Fibroblast of skin of right biceps (primary cell): ENCODE measurements at regions not wholly inside any gene's neighbourhood (a gene's known extent, or its start where the extent isn't known, plus 50 kb on each side); places are given as distances from the start of the nearest gene placed in this dataset.

ENCODE experiments used
- DNase-seq: peaks from one replicate; pipeline ENCODE4 v3.0.0-alpha.2; 2013

DNA sequence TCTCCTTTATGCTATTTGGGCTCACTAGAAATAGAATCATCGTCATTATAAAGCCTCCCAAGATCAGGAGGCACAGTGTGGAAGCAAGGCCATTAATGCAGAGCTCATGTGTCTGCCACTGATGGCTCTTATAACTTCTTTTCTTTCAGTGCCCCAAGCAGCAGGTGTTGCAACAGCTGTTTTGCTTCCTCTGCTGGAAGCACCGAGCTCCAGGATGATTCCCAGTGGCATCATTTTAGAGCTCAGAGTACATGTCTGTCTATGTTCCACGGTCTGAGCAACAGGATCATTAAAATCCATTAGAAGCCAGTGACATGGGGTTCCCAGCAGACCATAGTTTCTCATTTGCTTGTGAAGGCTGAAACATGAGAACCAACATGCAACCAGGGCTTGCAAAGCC is 803.0 kb upstream of the FAT3 start:
- DNase-seq = no peak

DNA sequence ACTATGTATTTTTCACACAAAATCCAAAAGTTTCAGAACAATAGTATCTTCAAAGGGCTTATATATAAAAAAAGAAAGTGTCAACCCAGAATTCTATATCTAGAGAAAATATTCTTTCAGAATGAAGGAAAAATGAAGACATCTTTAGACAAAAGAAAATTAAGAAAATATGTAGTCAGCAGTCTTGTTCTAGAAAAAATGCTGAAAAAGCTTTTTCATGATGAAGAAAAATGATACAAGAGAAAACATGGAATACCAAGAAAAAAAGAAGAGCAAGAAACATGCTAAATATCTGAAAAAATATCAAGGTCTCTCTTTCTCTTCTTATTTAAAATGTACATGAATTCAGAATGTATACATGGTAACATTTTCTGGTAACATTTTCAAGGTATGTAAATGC is 816.8 kb upstream of the FAT3 start:
- no peak for DNase-seq

DNA sequence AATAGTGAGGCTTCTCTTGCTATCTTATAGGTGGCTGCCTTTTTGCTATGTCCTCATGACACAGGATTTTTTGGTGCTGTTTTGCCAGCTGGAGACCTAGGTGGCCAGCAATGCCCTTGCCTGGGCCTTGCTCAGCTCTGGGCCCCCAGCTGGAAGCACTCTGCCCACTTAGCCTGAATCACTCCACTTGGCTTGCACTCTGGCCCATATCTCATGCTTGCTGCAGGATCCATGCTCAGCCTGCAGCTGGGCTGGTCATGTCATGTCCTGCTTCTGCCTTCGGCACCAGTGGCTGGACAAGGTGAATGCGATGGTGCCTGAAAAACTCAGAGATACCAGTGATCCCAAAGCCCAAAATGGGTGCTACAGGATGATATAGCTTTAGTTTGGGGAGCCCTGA is 818.6 kb upstream of the FAT3 start:
- no peak for DNase-seq

DNA sequence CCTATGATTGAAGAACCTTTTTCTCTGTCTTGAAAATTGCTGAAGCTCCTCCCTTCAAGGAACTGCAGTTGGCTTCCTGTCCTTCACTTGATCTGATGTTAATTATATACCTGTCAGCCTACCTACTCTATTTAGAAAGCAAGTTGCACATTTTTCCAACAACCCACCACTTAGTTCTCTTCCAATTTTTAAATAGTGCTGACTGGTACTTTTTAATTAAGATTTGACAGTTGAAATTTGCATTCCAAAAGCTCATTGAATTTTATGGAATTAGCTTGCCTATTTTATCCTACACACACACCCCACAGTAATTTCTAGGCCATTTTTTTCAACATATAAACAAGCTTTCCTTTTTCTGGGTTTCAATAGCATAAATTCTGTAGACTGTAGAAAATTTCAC is 820.3 kb upstream of the FAT3 start:
- no peak for DNase-seq

DNA sequence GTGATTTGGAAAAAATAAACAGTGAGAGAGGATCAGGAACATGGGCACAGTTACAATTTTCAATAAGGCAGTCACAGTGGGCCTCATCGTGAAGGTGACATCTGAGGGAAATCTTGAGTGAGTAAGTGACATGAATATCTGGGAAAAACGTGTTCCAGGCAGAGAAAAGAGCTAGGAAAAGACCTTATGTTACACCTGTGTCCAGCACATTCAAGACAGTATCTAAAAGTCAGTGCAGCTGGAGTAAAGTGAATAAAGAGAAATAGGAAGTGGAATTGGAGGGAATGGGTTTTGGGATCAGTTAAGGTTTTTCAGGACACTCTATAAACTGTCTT is 827.5 kb upstream of the FAT3 start:
- no peak for DNase-seq

DNA sequence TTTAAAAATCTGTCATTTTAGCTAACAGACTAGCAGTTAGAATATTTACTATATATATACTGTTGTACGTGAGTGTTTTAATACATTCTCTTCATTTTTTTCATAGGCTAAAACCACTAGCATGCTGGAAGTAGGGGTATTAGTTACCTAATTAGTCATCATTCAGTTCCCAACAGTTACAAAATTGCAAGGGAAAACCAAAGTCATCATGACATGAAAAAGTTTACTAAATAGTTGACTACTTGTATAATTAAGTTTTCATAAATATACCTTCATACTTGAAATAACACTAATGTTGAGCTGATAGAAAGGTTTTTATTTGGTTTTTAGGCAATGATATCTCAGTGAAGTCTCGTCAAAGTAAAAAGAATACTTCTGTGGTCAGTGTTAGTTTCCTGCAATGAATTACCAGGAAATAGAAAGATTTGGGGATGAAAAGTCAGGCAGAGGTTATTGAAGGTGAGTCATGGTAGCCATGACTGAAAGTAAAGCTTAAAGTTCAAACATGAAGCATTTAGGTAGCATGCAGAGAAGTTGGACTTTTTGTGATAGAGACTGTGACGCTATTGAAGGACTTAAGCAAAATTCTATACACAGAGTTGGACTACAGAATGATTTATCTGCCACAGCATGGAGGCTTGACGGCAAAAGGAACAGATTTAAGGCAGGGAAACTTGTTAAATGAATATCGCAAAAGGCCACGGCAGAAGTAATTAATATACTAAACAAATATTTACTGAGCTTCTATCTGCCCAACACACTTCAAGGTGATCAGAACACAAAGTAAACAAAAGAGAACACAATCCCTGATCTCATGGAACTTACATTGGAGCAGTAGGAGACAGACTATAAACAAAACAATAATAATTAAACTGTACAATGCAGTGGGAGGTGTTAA is 828.1 kb upstream of the FAT3 start:
- peak; percentile 61 for DNase-seq

DNA sequence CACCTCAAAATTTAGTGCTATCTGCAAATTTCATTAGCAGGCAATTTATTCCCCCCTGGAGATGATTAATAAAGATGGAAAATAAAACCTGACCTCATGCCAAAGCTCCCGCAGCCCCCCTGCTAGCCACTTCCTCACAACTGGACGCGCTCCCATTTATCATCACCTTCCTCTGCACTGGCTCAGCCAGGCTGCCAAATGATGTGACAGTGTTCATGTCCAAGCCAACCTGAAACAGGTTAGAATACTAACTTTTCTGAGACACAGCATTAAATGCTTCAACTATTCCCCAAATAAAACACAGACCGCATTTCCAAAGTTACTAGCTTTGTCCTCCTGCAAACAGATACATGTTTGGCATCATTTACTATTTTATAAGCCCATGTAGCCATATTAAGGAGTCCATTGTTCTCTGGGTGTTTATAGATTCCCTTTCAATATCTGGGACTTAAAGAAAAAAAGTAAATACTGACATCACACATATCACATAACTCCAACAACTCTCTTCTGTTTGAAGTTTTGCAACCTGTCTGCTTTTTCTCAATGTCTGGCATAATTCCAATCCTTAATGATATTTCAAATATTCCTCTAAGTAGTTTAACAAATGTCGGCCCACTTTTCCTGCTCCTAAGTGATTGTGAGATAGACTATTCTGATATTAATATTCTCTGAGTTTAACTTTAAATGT is 829.7 kb upstream of the FAT3 start:
- DNase-seq = no peak

DNA sequence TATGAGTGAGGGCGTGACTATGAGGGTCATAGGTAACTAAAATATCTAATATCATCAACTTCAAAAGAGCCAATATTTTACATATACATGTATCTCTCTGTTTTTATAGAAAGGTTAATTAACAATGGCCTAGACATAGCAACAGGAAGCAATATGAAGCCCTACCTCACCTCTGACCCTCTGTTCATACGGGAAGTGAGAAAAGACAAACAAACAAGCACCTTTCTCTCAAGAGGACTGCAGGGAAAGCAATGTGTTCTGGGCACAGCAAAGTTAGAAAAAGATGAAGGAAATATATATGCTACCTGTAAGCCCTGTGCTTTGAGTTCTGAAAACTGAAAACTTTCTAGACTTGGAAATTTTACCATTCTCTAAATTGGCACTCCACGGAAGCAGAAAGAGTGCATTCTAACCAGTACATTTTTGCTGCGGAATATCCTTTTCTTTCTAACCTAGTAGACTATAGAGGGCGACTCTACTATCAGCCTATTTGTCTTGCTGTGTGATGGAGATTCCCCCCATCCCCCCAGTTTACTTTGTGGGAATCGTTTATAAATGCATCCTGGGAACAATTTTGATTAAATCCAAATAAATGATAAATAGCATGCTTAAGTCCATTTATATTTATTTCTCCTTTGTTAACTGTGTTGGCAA is 830.4 kb upstream of the FAT3 start:
- no peak for DNase-seq

DNA sequence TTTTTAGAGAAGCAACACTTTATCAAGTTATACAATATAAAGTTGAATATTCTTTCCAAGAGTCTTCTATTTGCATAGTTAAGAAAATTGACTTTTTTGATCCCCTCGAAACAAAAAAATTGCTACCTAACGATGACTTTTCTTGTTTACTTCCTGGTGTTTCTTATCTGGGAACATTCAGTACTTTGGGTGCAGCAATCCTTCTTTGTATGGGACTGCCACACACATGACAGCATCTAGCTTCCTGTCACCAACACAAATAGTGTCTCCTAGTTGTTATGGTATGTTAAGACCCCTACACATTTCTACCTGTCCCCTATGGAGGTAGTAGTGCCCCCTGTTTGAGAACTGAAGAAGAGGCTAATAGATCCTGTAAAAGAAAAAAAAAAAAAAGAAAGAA is 841.7 kb upstream of the FAT3 start:
- DNase-seq = no peak

DNA sequence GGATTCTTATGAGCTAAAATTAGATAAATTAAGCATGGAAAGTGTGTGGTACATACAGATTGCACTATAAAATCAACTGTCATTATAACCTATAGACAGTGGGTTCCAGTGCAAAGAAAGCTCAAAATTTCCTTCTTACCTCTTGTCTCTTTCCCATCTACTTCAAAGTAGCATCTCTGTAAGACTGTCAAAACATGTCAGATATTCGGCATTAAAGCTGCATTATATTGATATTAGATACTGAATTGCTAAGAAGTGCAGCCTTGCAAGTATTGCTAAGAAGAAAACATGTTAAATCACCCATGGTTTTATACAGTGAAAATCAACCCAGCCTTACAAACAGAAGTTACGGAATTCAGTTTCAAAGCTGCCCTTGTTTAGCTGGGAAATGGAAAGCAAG is 849.8 kb upstream of the FAT3 start:
- DNase-seq = no peak

DNA sequence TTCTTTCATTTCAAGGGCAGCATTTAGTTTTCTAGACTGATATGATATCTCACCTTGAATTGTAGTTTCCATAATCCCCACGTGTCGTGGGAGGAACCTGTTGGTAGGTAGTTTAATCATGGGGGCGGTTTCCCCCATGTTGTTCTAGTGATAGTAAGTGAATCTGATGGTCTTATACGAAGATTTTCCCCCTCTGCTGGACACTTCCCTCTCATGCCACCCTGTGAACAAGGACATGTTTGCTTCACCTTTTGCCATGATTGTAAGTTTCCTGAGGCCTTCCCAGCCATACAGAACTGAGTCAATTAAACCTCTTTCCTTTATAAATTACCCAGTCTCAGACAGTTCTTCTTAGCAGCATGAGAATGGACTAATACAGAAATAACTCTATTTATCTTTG is 851.1 kb upstream of the FAT3 start:
- DNase-seq = peak; percentile 1

DNA sequence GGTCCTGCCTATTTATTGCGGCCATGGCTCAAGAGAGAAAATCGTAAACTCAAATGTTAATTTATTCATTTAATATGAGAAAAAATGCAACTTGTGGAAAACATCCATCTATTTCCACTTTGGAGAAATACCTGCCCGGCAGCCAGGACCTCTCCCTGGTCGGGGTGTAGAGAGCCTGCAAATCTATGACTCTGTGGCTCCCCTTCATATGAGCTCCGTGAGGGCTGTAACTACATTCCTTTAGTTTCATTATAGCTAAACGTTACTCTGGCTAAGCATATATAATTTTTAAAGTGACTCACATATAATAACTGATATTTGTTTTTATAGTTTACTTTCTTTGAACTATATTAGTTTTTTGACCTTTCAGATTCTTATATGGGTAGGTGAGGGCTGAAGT is 857.8 kb upstream of the FAT3 start:
- DNase-seq = no peak

DNA sequence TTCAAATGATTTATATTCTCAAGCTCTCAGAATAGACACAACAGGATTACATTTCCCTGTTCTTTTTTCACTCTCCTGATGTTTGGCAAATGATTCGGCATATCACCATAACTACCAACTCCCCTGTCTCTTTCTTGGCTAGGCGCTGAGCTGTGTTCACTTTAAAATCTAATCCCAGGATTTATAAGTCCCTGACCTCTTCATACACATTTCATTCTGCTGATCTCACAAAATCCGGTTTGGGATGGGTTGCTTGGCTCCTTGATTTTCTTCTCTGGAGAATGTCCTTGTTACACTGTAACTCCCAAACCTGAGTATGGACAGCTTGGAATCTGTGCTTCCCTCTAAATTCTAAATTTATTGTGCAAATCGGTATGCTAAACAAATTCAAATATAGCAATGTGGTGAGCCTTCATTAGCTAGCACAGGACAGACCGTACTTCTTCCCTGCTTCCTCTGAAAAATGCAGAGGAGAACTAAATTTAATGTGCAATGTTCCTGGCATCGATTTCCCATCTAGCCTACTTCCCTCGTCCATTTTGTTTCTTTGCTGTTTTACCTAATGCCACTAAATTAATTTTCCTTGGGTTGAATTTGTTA is 858.5 kb upstream of the FAT3 start:
- DNase-seq = no peak

DNA sequence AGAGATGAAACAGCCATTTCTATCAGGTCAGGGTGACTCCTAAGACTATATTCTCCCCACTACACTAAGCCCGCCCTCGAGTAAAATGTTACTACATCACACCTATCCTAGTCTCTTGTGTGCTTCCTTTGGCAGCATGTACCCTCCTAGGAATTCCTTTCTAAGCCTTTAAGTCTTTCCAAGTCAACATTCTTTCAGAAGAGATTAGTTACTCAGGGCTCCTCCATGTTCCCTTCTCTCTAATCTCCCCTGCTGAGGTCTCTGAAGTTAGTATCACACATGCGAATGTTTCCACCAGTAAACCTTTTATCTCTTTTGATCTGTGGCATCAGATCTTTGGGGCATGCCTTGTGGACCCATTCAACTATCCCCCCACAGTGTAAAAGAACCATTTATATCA is 873.7 kb upstream of the FAT3 start:
- no peak for DNase-seq

DNA sequence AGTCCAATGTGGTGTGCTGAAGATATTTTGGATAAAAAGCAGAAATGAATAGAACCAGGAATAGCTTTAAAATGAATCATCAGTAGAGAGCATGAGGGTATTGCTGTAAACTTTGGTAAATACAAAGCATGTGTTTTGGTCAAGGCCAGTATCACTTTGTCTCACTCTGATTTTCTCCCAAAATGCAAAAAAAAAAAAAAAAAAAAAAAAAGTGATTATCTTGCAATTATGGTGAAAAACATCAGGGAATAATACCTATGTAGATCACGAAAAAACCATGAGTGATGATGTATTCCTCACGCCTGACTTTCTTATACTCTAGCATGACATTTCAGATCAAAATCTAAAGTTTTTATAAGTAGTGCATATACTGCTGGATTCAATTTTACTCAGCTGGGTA is 897.9 kb upstream of the FAT3 start:
- DNase-seq = no peak

DNA sequence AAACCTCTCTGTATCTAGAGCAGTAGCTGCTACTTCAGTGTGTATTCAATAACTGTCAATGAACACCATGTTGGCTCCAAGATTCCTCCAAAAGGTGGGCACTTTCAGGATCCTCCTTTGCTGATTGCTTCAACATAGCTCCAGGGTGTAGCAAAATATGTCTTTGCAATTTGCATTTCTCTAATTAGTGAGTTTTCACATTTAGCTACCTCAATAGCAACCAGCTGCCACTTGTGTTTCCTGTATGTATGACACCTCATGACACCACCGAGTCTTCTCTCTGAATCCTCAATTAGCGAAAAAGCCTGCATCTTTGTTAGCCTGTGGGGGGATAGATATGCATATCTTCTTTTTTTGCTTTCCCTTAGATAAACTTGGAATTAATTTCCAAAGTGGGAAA is 898.3 kb upstream of the FAT3 start:
- no peak for DNase-seq

DNA sequence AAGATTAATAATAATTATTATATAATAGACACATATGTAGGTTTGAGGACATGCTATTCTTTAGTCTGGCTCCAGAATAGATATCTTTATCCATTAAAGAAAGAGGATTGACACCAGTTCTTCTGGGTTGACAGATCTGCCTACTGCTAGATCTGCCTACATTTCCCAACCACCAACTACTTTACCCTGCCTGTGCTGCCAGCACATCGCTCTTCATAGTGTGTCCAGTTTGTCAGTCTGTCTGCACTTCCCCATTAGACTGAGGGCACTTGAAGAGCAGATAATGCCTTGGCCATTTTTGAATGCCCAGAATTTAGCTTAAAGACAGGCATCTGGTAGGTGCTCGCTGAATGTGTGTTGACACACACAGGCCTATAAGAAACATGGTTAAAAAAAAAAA is 910.1 kb upstream of the FAT3 start:
- no peak for DNase-seq

DNA sequence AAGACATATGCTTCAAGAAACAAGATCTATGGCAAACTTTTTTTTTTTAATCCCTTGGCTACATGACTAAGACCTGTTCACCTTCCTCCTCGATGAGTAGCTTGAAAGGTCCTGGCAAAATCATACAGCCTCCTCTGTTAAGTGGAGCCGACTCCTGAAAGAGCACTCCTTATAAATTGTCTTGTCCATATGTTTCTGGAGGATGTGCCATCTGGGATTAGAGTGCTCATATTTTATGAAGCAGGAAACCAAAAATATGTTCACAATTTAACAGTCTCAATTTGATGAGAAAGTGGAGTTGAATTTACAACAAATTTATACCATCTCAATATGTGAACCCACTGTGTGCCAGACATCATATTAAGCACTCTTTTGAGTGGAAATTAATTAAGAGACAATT is 912.1 kb upstream of the FAT3 start:
- peak; percentile 9 for DNase-seq

DNA sequence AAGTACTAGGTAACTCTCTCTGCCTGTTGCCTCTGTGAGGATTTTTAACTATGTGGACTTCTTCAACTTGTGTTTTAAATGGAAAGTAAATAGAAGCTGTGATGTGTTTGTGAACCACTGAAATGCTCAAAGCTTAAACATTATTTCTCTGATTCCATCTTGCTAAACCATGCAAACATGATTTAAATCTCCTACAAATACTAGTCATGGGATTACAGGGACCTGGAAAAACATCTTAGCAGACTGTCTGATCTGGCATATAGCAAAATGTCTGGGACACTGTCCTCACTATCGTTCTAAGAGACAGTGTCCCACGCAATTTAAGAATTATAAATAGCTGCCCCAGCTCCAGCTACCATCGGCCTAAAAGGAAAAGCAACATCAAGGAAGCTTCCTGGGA is 914.5 kb upstream of the FAT3 start:
- DNase-seq = no peak

DNA sequence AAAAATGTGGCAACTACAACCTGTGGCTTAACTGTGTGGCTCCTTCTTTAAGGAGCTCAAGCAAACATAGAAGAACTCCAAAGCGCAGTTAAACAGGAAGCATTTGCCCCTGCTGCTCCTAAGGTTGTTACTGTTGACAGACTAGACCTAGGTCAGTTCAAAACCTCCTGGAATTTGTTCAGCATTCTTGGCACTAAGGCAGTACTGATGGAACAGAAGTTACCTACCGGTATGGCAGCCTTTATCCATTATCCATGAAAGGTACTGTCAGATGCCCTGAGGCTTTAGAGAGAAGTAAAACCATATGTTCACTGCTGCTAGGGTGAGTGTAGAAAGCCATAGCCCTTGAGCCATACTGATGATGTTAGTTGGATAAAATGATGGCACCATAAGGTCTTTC is 916.5 kb upstream of the FAT3 start:
- DNase-seq = no peak

DNA sequence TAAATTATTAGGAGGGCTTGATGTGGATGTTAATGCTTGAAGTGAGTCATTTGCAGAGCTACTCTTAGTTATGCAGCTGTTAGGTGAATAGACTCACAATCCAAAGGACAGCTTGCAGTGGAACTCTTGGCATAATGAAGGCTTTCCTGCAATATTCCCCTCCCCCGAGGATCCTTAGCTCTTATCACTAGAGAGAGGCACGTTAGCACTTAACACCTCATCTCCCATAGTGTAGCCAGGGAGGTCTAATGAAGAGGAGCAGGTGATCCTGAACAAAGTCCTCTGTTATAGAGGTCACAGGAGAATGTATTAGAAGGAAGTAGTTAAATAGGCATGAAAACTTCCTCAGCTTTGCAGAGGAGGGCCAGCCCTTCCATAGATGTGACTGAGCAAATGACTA is 919.2 kb upstream of the FAT3 start:
- DNase-seq = no peak

DNA sequence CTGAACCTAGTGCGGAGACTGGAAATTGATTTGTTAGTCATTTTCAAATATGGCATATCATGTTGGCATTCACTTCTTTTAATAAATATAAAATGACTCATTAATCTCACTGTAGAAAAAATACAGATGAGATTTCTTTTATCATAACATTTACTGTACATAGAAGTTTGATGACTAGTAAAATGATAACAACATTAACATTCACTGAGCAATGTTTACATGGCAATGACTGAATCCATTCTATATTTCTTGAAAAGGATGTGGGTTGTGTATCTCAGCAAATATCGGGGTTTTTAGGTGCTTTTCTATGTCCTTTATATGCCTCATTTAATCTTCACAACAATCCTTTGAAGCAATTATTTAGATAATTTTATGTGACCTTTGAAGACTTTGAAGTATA is 920.9 kb upstream of the FAT3 start:
- DNase-seq = no peak

DNA sequence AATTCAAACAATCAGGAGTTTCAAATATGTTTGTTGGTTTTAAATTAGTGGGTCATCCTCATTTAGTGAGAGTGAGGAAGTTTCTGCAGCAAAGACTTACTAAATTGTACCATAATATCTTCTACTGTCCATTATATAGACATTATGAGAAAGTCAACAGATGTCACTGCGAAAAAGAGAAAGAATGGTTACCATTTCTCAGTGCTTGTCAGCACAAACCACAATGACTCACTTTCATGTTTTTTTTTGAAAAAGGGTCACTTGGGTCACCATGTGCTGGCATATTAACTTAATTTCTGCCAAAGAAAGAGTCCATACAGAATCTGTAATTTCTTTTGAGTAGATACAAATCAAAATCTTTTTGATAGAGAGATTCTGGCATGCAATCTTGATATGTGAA is 924.6 kb upstream of the FAT3 start:
- peak; percentile 41 for DNase-seq

DNA sequence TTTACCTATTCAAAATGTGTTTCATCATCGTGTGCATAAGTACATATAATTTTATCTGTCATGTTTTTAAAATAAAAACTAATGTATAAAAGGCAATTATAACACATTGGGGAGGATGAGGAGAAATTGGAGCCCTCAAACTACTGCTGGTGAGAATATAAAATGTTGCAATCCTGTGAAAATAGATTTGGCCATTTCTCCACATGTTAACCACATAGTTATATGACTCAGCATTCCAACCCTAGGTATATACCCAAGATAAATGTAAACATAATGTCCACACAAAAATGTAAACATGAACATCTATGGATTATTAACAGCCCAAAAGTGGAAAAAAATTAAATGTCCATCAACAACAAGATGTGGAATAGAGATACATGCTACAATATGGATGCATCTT is 928.0 kb upstream of the FAT3 start:
- DNase-seq = peak; percentile 58
